ENCODE measurements at regions not wholly inside any gene's neighbourhood (a gene's known extent, or its start where the extent isn't known, plus 50 kb on each side); places are given as distances from the start of the nearest gene placed in this dataset.
"Not testable (repeated sequence)": the region's sequence is repeated elsewhere in the genome, so short reads cannot be mapped to it uniquely, and the experiment has no call there.

DNA sequence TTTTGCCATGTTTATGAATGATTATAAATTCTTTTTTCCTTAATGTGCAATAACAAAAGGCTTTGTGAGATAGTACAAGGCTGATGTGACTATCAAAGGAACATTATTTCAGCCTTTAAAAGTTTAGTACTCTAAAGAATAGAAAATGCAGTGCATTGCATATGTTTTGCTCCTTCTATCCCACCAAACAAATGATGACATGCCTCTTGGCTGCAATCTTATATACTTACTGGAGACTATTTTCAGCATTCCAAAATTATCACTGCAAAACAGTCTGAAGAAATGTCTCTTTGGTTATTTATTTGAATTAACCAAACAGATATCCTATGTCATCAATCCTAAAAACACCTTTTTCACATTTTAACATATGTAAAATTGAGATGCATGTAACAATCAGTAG, 776.5 kb upstream of the SPRY2 start:
- H3K27me3 ChIP-seq, result no peaks in the 10 kb centered on the region

DNA sequence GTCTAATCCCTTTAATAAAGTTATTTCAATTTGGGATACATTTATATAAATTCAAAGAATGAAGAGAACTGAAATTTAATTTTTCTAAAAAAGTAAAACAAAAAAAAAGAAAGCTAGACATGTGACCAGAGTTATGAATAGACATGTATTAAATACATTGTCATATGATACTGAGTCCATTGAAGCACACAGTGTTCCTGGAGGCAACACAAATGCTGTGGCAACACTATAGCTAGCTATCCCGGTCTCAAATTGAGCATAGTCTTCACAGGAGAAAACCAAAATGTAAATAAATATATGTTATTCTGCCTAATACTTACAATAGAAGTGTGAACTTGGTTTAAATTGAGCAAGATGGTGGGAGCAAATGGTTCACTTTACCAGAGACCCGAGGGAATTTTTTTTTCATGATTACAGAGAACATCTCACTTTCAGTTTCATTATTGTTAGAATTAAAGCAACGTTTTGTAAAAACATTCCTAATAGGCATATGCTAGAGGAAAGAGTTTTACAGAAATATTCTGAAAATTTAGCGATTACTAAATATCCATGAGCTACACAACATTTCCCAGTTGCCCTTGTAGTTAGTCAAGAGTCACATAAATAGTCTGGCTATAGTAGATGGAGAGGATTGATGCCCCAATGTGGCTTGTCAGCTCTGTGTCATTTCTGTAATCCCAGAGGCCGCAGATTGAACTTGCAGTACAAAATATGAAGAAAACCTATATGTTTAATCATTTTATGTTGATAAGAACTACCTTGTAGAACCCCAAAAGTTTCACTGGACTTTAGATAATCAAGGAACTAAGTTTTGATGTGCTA, 775.7 kb upstream of the SPRY2 start:
- Histone ChIP-seq H3K4me1 (no peaks in the 10 kb centered on the region), H3K9me3 (no peaks in the 10 kb centered on the region), H3K27ac (no peak overlapping the region), H3K27me3 (no peaks in the 10 kb centered on the region), H3K36me3 (no peaks in the 10 kb centered on the region), H3K4me3 (replicated peaks in 1 of 3) (no peak overlapping the region)
- intact Hi-C loops (cut with DNase I), result no loop called here
- TF ChIP-seq, protein P1, sequence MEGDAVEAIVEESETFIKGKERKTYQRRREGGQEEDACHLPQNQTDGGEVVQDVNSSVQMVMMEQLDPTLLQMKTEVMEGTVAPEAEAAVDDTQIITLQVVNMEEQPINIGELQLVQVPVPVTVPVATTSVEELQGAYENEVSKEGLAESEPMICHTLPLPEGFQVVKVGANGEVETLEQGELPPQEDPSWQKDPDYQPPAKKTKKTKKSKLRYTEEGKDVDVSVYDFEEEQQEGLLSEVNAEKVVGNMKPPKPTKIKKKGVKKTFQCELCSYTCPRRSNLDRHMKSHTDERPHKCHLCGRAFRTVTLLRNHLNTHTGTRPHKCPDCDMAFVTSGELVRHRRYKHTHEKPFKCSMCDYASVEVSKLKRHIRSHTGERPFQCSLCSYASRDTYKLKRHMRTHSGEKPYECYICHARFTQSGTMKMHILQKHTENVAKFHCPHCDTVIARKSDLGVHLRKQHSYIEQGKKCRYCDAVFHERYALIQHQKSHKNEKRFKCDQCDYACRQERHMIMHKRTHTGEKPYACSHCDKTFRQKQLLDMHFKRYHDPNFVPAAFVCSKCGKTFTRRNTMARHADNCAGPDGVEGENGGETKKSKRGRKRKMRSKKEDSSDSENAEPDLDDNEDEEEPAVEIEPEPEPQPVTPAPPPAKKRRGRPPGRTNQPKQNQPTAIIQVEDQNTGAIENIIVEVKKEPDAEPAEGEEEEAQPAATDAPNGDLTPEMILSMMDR (IDR thresholded peaks at IDR 0.05), result no peak
- no peak for TF ChIP-seq POLR2A (IDR thresholded peaks at IDR 0.05)
- 73 to 80% methylated on average over 5 of the region's 5 CpGs for WGBS, 2 donors
- no peak for DNase-seq

More for the DNA sequence above, 776.5 kb upstream of the SPRY2 start:
- no peaks in the 10 kb centered on the region for H3K36me3 ChIP-seq
- TF ChIP-seq, protein P1 (IDR thresholded peaks at IDR 0.05), result no peak
- no peak overlapping the region for H3K4me3 ChIP-seq (replicated peaks in 1 of 3)
- H3K27ac ChIP-seq, result no peak overlapping the region
- intact Hi-C loops (cut with DNase I), result no loop called here
- no peaks in the 10 kb centered on the region for H3K4me1 ChIP-seq
- DNase-seq, result no peak
- no peaks in the 10 kb centered on the region for H3K9me3 ChIP-seq

DNA sequence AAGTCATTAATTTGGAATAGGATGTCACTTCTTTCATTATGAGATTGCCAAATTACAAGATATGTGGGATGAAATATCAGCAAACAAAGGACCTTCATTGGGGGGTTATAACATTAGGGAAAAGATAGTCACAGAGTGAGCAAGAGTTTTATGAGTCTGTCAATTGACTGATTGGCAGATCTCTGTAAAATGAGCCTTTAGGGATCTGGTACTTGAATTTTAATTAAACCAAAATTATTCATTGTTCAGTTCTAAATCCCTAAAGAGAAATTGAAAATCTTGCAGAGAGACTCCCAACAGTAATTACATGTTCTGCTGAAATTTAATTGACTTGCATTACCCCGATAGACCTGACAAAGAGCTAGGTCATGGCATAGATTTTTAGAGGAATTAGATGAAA, 768.1 kb upstream of the SPRY2 start:
- intact Hi-C loops (cut with DNase I), result no loop called here
- Histone ChIP-seq H3K4me1 (no peaks in the 10 kb centered on the region), H3K36me3 (no peaks in the 10 kb centered on the region), H3K9me3 (no peaks in the 10 kb centered on the region), H3K27ac (no peak overlapping the region), H3K27me3 (no peaks in the 10 kb centered on the region), H3K4me3 (replicated peaks in 1 of 3) (no peak overlapping the region)
- WGBS, 2 donors, result 89 to 96% methylated on average over 1 of the region's 1 CpG
- no peak for DNase-seq
- TF ChIP-seq, protein P1 (IDR thresholded peaks at IDR 0.05), result no peak
- TF ChIP-seq POLR2A (IDR thresholded peaks at IDR 0.05), result no peak

DNA sequence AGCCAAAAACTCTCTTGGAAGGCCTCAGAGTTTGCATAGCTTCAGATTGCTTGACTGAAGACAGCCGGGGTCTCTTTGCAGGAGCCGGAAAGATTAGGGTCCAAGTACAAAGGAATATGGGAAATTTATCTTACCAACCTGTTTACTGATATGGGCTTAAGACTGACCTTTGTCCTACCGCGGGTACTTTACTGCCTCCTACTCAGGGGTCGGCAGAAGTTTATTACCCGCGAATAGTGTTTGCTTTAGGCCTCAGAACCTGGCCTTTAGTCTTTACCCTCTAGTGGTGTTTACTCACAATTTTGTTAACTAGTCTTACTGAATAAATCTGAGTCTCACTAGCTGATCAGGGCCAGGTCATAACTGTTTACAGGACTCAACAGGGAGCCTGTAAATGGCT, 765.4 kb upstream of the SPRY2 start:
- Histone ChIP-seq H3K4me3 (replicated peaks in 1 of 3) (no peak overlapping the region), H3K36me3 (no peaks in the 10 kb centered on the region), H3K27ac (no peak overlapping the region), H3K27me3 (no peaks in the 10 kb centered on the region), H3K9me3 (no peaks in the 10 kb centered on the region), H3K4me1 (no peaks in the 10 kb centered on the region)
- 64 to 77% methylated on average over 7 of the region's 7 CpGs for WGBS, 2 donors
- TF ChIP-seq, protein P1 (IDR thresholded peaks at IDR 0.05), result no peak
- TF ChIP-seq POLR2A (IDR thresholded peaks at IDR 0.05), result no peak
- no peak for DNase-seq
- intact Hi-C loops (cut with DNase I), result no loop called here

DNA sequence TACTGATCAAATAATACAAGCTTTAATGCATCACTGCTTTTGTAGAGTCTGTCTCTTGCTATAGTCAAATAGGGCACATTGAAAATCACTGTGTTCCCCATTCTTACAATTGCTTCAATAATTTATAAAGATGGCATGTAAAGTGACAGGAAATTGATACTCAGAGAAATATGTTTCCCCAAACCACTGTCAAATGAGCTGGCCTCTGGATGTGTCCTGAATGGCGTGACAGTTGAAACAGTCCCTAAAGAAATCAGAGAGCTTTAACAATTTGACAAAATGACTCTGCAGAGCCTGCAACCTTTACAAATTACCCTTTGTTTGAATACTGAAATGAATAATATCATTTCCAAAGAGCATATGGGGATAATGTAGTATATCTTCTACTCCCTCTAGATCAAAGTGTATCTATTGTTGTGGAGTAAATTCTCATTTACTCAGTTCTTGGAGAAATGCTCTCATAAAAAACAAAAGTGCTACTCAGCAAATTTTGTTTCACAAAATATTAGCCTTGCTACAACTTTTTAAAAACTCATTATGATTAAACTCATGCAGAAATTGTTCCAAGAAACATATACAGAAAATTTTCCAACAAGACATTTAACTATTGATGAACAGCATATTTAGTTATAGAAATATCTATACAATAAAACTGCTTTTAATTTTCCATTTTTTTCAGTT, 763.2 kb upstream of the SPRY2 start:
- H3K27me3 ChIP-seq, result no peaks in the 10 kb centered on the region
- H3K4me1 ChIP-seq, result no peaks in the 10 kb centered on the region
- 68 to 81% methylated on average over 1 of the region's 1 CpG for WGBS, 2 donors
- no peaks in the 10 kb centered on the region for H3K36me3 ChIP-seq
- DNase-seq, result no peak
- intact Hi-C loops (cut with DNase I), result no loop called here
- no peak overlapping the region for H3K4me3 ChIP-seq (replicated peaks in 1 of 3)
- no peak for TF ChIP-seq POLR2A (IDR thresholded peaks at IDR 0.05)
- no peak overlapping the region for H3K27ac ChIP-seq
- no peaks in the 10 kb centered on the region for H3K9me3 ChIP-seq

DNA sequence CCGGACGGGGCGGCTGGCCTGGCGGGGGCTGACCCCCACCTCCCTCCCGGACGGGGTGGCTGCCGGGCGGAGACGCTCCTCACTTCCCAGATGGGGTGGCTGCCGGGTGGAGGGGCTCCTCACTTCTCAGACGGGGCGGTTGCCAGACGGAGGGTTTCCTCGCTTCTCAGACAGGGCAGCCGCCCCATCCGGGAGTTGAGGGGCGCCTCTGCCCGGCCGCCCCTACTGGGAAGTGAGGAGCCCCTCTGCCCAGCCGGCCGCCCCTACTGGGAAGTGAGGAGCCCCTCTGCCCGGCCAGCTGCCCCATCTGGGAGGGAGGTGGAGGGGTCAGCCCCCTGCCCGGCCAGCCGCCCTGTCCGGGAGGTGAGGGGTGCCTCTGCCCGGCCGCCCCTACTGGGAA, 761.1 kb upstream of the SPRY2 start:
- intact Hi-C loops (cut with DNase I); H3K4me1 ChIP-seq; H3K4me3 ChIP-seq (replicated peaks in 1 of 3); DNase-seq; H3K36me3 ChIP-seq; H3K27ac ChIP-seq; H3K27me3 ChIP-seq; H3K9me3 ChIP-seq: not testable (repeated sequence)
- 84 to 96% methylated on average over 15 of the region's 27 CpGs for WGBS, 2 donors
